ENCODE measurements at regions not wholly inside any gene's neighbourhood (a gene's known extent, or its start where the extent isn't known, plus 50 kb on each side); places are given as distances from the start of the nearest gene placed in this dataset.

DNA sequence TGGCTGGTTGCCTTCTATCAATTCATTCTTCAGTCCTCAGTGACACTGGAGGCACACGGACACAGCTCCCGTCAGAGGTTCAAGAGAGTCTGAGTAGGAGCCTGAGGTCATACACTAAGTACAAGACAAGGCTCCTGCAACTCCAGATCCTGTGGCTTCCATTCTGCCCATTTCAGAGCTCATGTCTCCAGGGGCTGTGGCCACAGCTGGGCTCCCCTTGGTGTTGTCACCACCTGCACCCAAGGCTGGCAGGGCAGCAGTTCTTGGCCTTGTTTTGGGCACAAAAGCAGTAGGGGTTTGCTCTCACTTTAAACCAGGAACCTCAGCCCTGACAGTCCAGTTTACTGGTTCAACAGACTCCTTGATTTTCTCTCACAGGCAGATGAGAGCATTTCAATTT lies 189.6 kb downstream of the ICE1 start:
- H3K4me1 ChIP-seq (ENCODE audit: low read length) = no peaks in the 10 kb centered on the region
- DNase-seq = no peak
- no peak overlapping the region for H3K4me3 ChIP-seq (ENCODE audit: low read length)
- no peaks in the 10 kb centered on the region for H3K36me3 ChIP-seq (replicated peaks; ENCODE audit: insufficient read depth, low read length)
- no peak overlapping the region for H3K4me2 ChIP-seq (ENCODE audit: low read depth, low read length)
- no peaks in the 10 kb centered on the region for H3K27me3 ChIP-seq (replicated peaks; ENCODE audit: insufficient read depth, low read length)
- H3K9me2 ChIP-seq (replicated peaks; ENCODE audit: insufficient read depth, low read length) = no peaks in the 10 kb centered on the region
- no peak overlapping the region for H3K9ac ChIP-seq (ENCODE audit: low read length)
- no peaks in the 10 kb centered on the region for H3F3A ChIP-seq (ENCODE audit: insufficient read depth, low read length)
- no peaks in the 10 kb centered on the region for H3K9me3 ChIP-seq (replicated peaks; ENCODE audit: insufficient read depth, low read length)
- no peak overlapping the region for H3K27ac ChIP-seq (ENCODE audit: low read length)
- no peaks in the 10 kb centered on the region for H3K79me2 ChIP-seq (ENCODE audit: low read length)
- no peak overlapping the region for H2AFZ ChIP-seq (ENCODE audit: low read length)
- no peaks in the 10 kb centered on the region for H4K20me1 ChIP-seq (ENCODE audit: insufficient read depth, low read length)
- TF ChIP-seq EZH2phosphoT487 (IDR thresholded peaks at IDR 0.05; ENCODE audit: low read length) (no peak), EZH2 (optimal IDR thresholded peaks at IDR 0.05; ENCODE audit: low read depth, low read length) (no peak)
- TF ChIP-seq, protein P1, sequence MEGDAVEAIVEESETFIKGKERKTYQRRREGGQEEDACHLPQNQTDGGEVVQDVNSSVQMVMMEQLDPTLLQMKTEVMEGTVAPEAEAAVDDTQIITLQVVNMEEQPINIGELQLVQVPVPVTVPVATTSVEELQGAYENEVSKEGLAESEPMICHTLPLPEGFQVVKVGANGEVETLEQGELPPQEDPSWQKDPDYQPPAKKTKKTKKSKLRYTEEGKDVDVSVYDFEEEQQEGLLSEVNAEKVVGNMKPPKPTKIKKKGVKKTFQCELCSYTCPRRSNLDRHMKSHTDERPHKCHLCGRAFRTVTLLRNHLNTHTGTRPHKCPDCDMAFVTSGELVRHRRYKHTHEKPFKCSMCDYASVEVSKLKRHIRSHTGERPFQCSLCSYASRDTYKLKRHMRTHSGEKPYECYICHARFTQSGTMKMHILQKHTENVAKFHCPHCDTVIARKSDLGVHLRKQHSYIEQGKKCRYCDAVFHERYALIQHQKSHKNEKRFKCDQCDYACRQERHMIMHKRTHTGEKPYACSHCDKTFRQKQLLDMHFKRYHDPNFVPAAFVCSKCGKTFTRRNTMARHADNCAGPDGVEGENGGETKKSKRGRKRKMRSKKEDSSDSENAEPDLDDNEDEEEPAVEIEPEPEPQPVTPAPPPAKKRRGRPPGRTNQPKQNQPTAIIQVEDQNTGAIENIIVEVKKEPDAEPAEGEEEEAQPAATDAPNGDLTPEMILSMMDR (IDR thresholded peaks at IDR 0.05; ENCODE audit: low read length) = no peak

DNA sequence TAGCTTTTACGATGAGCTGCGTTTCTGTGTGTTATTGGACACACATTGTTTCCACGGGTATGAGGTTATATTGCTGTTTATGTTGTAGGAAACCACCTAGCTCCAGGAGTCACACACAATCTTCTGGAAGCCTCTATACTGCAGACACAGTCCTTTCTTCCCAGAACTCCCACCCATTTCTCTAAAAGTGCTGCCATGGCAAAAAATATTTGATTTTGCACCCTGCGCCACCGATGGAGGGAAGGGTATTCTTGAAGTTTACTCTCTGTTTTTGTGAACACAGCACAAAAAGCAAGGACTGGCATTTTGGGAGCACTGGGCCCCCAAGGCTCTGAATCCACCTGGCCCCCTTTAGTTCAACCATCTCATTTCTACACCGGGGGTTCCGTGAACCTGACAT lies 187.5 kb downstream of the ICE1 start:
- Histone ChIP-seq H3K27me3 (replicated peaks; ENCODE audit: insufficient read depth, low read length) (no peaks in the 10 kb centered on the region), H3F3A (ENCODE audit: insufficient read depth, low read length) (no peaks in the 10 kb centered on the region), H3K4me1 (ENCODE audit: low read length) (no peaks in the 10 kb centered on the region), H3K4me2 (ENCODE audit: low read depth, low read length) (no peak overlapping the region), H3K9me2 (replicated peaks; ENCODE audit: insufficient read depth, low read length) (no peaks in the 10 kb centered on the region), H3K4me3 (ENCODE audit: low read length) (no peak overlapping the region), H4K20me1 (ENCODE audit: insufficient read depth, low read length) (no peaks in the 10 kb centered on the region), H3K9ac (ENCODE audit: low read length) (no peak overlapping the region), H3K27ac (ENCODE audit: low read length) (no peak overlapping the region), H3K9me3 (replicated peaks; ENCODE audit: insufficient read depth, low read length) (no peaks in the 10 kb centered on the region), H2AFZ (ENCODE audit: low read length) (no peak overlapping the region), H3K36me3 (replicated peaks; ENCODE audit: insufficient read depth, low read length) (no peaks in the 10 kb centered on the region), H3K79me2 (ENCODE audit: low read length) (no peaks in the 10 kb centered on the region)
- DNase-seq = no peak
- TF ChIP-seq EZH2phosphoT487 (IDR thresholded peaks at IDR 0.05; ENCODE audit: low read length) = no peak

DNA sequence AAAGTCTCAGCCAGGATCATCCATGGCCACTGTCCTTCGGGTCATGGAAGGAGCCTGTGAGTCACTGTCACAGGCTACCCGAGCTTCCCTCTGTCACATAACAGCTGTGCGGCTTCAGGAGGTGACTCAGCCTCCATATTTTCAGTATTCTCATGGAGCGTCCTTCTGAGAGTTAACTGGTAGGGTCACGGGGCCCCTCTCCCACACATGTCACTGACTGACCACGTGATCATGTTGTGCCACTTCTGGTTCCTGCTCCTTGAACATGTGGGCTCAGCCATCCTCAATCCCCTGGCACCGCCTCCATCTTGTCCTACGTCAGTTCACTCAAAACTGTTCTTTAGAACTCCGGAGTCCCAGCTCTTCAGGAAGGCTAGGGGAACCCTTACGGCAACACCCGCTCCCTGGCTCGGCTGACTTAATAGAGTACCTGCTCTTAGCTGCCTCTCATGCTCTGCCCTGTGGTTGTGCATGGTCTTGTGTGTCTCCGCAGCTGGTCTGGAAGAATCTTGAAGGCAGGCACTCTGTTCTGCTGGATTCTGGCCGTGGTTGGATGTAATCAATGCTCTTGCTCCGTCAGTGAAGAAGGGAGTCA lies 182.8 kb downstream of the ICE1 start:
- TF ChIP-seq, protein P1 (IDR thresholded peaks at IDR 0.05; ENCODE audit: low read length) = no peak
- no peak for TF ChIP-seq EZH2phosphoT487 (IDR thresholded peaks at IDR 0.05; ENCODE audit: low read length)
- no peak for TF ChIP-seq EZH2 (optimal IDR thresholded peaks at IDR 0.05; ENCODE audit: low read depth, low read length)
- Histone ChIP-seq H2AFZ (ENCODE audit: low read length) (no peak overlapping the region), H3K9me3 (replicated peaks; ENCODE audit: insufficient read depth, low read length) (no peaks in the 10 kb centered on the region), H3K79me2 (ENCODE audit: low read length) (no peaks in the 10 kb centered on the region), H3K27ac (ENCODE audit: low read length) (no peak overlapping the region), H3F3A (ENCODE audit: insufficient read depth, low read length) (no peaks in the 10 kb centered on the region), H3K9me2 (replicated peaks; ENCODE audit: insufficient read depth, low read length) (no peaks in the 10 kb centered on the region), H3K36me3 (replicated peaks; ENCODE audit: insufficient read depth, low read length) (no peaks in the 10 kb centered on the region), H3K9ac (ENCODE audit: low read length) (no peak overlapping the region), H3K4me2 (ENCODE audit: low read depth, low read length) (no peak overlapping the region), H4K20me1 (ENCODE audit: insufficient read depth, low read length) (no peaks in the 10 kb centered on the region), H3K27me3 (replicated peaks; ENCODE audit: insufficient read depth, low read length) (no peaks in the 10 kb centered on the region), H3K4me3 (ENCODE audit: low read length) (no peak overlapping the region), H3K4me1 (ENCODE audit: low read length) (no peaks in the 10 kb centered on the region)
- DNase-seq = no peak

DNA sequence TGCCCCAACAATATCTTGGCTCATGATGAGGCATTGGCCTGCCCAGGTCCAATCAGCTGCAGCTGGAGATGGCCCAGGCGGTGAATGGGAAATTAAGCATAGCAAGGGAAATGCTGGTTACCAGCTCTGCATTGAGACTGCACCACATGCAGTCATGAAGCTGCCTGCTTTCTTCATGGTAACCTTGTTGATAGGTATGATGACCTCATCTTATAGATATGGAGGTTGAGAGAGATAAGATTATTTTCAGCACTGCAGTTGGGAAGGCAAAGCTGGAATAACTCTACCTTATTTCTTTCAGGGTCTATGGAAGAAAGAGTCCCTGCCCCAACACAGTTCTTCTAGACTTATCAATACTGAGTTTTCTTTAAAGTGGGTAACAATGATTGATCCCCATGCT lies 180.1 kb downstream of the ICE1 start:
- no peak overlapping the region for H3K4me2 ChIP-seq (ENCODE audit: low read depth, low read length)
- no peak overlapping the region for H3K9ac ChIP-seq (ENCODE audit: low read length)
- TF ChIP-seq EZH2phosphoT487 (IDR thresholded peaks at IDR 0.05; ENCODE audit: low read length) (no peak), EZH2 (optimal IDR thresholded peaks at IDR 0.05; ENCODE audit: low read depth, low read length) (no peak)
- TF ChIP-seq, protein P1 (IDR thresholded peaks at IDR 0.05; ENCODE audit: low read length) = no peak
- no peaks in the 10 kb centered on the region for H3K9me2 ChIP-seq (replicated peaks; ENCODE audit: insufficient read depth, low read length)
- H3K36me3 ChIP-seq (replicated peaks; ENCODE audit: insufficient read depth, low read length) = no peaks in the 10 kb centered on the region
- DNase-seq = no peak
- H3K4me1 ChIP-seq (ENCODE audit: low read length) = no peaks in the 10 kb centered on the region
- no peaks in the 10 kb centered on the region for H4K20me1 ChIP-seq (ENCODE audit: insufficient read depth, low read length)
- H3K4me3 ChIP-seq (ENCODE audit: low read length) = no peak overlapping the region
- H3K27ac ChIP-seq (ENCODE audit: low read length) = no peak overlapping the region
- no peaks in the 10 kb centered on the region for H3K27me3 ChIP-seq (replicated peaks; ENCODE audit: insufficient read depth, low read length)
- H3F3A ChIP-seq (ENCODE audit: insufficient read depth, low read length) = no peaks in the 10 kb centered on the region
- H3K79me2 ChIP-seq (ENCODE audit: low read length) = no peaks in the 10 kb centered on the region
- H3K9me3 ChIP-seq (replicated peaks; ENCODE audit: insufficient read depth, low read length) = no peaks in the 10 kb centered on the region
- H2AFZ ChIP-seq (ENCODE audit: low read length) = no peak overlapping the region

All from MM.1S (cell line).